HG02973 (cell line): ENCODE measurements at regions not wholly inside any gene's neighbourhood (a gene's known extent, or its start where the extent isn't known, plus 50 kb on each side); places are given as distances from the start of the nearest gene placed in this dataset.

Experiments
- ATAC-seq: cut with Tn5 transposase; IDR thresholded peaks from one replicate; pipeline ENCODE4 v1.9.1; 2021; ENCODE audit warnings: moderate library complexity; ENCODE audit not compliant: unreplicated experiment

- no peak for ATAC-seq
These were observed 91.3 kb upstream of the GGTLC1 start for GRCh38 chr20:24079661-24080412.

GRCh38 chr20:24077145-24077544, 88.6 kb upstream of the GGTLC1 start:
- ATAC-seq = no peak

- no peak for ATAC-seq
These were observed 82.1 kb upstream of the GGTLC1 start for GRCh38 chr20:24070679-24071078.

GRCh38 chr20:24066076-24066700, 77.6 kb upstream of the GGTLC1 start:
- ATAC-seq = no peak

GRCh38 chr20:24064915-24065314, 76.3 kb upstream of the GGTLC1 start:
- no peak for ATAC-seq

- ATAC-seq = no peak
These were observed 75.5 kb upstream of the GGTLC1 start for GRCh38 chr20:24064092-24064491.

GRCh38 chr20:24063100-24063499, 74.5 kb upstream of the GGTLC1 start:
- no peak for ATAC-seq

- no peak for ATAC-seq
These were observed 72.4 kb upstream of the GGTLC1 start for GRCh38 chr20:24060851-24061590.

GRCh38 chr20:24059174-24059573, 70.6 kb upstream of the GGTLC1 start:
- ATAC-seq = no peak

GRCh38 chr20:24056491-24056890, 67.9 kb upstream of the GGTLC1 start:
- ATAC-seq = no peak

GRCh38 chr20:24052599-24053275, 64.2 kb upstream of the GGTLC1 start:
- no peak for ATAC-seq

- no peak for ATAC-seq
These were observed 62.6 kb upstream of the GGTLC1 start for GRCh38 chr20:24051160-24051559.

- ATAC-seq = no peak
These were observed 61.5 kb upstream of the GGTLC1 start for GRCh38 chr20:24050119-24050518.

GRCh38 chr20:24049081-24049480, 60.5 kb upstream of the GGTLC1 start:
- ATAC-seq = no peak

- no peak for ATAC-seq
These were observed 59.5 kb upstream of the GGTLC1 start for GRCh38 chr20:24048024-24048611.

- no peak for ATAC-seq
These were observed 58.3 kb upstream of the GGTLC1 start for GRCh38 chr20:24046888-24047287.

- no peak for ATAC-seq
These were observed 57.2 kb upstream of the GGTLC1 start for GRCh38 chr20:24045621-24046318.

GRCh38 chr20:24043294-24043693, 54.7 kb upstream of the GGTLC1 start:
- no peak for ATAC-seq

- no peak for ATAC-seq
These were observed 54.1 kb upstream of the GGTLC1 start for GRCh38 chr20:24042646-24043045.

GRCh38 chr20:24040896-24041459, 52.4 kb upstream of the GGTLC1 start:
- no peak for ATAC-seq
